ENCODE measurements at regions not wholly inside any gene's neighbourhood (a gene's known extent, or its start where the extent isn't known, plus 50 kb on each side); places are given as distances from the start of the nearest gene placed in this dataset.

GRCh38 chrX:45980726-45981125 is 564.5 kb downstream of the ZNF674 start:
- DNase-seq: no peak

GRCh38 chrX:45975633-45976032 is 569.6 kb downstream of the ZNF674 start:
- DNase-seq: no peak

- DNase-seq: no peak
Observed at GRCh38 chrX:45972636-45973035, 572.6 kb downstream of the ZNF674 start.

GRCh38 chrX:45959567-45959966 is 585.7 kb downstream of the ZNF674 start:
- DNase-seq: no peak

- no peak for DNase-seq
Observed at GRCh38 chrX:45956191-45956870, 588.9 kb downstream of the ZNF674 start.

GRCh38 chrX:45955661-45956060 is 589.6 kb downstream of the ZNF674 start:
- DNase-seq: no peak

GRCh38 chrX:45954026-45954425 is 591.2 kb downstream of the ZNF674 start:
- DNase-seq: no peak

- no peak for DNase-seq
Observed at GRCh38 chrX:45952030-45952429, 593.2 kb downstream of the ZNF674 start.

- DNase-seq: no peak
Observed at GRCh38 chrX:45935408-45935807, 609.8 kb downstream of the ZNF674 start.

- no peak for DNase-seq
Observed at GRCh38 chrX:45912316-45912715, 632.9 kb downstream of the ZNF674 start.

- DNase-seq: no peak
Observed at GRCh38 chrX:45907786-45908185, 637.4 kb downstream of the ZNF674 start.

GRCh38 chrX:45903781-45904201 is 641.4 kb downstream of the ZNF674 start:
- DNase-seq: no peak

GRCh38 chrX:45900766-45901615 is 644.2 kb downstream of the ZNF674 start:
- no peak for DNase-seq

GRCh38 chrX:45894864-45895645 is 650.2 kb downstream of the ZNF674 start:
- DNase-seq: no peak

GRCh38 chrX:45889471-45889870 is 655.8 kb downstream of the ZNF674 start:
- DNase-seq: no peak

- no peak for DNase-seq
Observed at GRCh38 chrX:45888518-45888917, 656.7 kb downstream of the ZNF674 start.

GRCh38 chrX:45885931-45886330 is 659.3 kb downstream of the ZNF674 start:
- no peak for DNase-seq

- no peak for DNase-seq
Observed at GRCh38 chrX:45879512-45879911, 665.7 kb downstream of the ZNF674 start.

- no peak for DNase-seq
Observed at GRCh38 chrX:45876206-45876605, 669.0 kb downstream of the ZNF674 start.

- DNase-seq: no peak
Observed at GRCh38 chrX:45873781-45874180, 671.4 kb downstream of the ZNF674 start.

GRCh38 chrX:45872480-45872879 is 671.8 kb upstream of the DIPK2B start:
- no peak for DNase-seq

- no peak for DNase-seq
Observed at GRCh38 chrX:45868425-45868824, 667.7 kb upstream of the DIPK2B start.

- no peak for DNase-seq
Observed at GRCh38 chrX:45862801-45863200, 662.1 kb upstream of the DIPK2B start.

GRCh38 chrX:45860450-45860849 is 659.8 kb upstream of the DIPK2B start:
- no peak for DNase-seq
